Activated T-cell treated with anti-CD3 and anti-CD28 coated beads, Interleukin-2, amount 50 U/mL, for 24 hours (primary cell): ENCODE measurements at regions not wholly inside any gene's neighbourhood (a gene's known extent, or its start where the extent isn't known, plus 50 kb on each side); places are given as distances from the start of the nearest gene placed in this dataset.

Experiments
- DNase-seq: peaks from one replicate; pipeline ENCODE4 v3.0.0-alpha.2; 2020
- H3K27ac Mint-ChIP-seq: 2 replicates; pipeline ENCODE4 v1.8.0; 2020; ENCODE audit warnings: mild to moderate bottlenecking, mixed read lengths
- H3K27me3 Mint-ChIP-seq: 2 replicates; pipeline ENCODE4 v1.8.0; 2020; ENCODE audit warnings: mixed read lengths
- H3K36me3 Mint-ChIP-seq: 2 replicates; pipeline ENCODE4 v1.8.0; 2020; ENCODE audit warnings: low read depth, mixed read lengths
- H3K4me1 Mint-ChIP-seq: 2 replicates; pipeline ENCODE4 v1.8.0; 2020; ENCODE audit warnings: low read depth, mixed read lengths
- H3K4me3 Mint-ChIP-seq: 2 replicates; pipeline ENCODE4 v1.8.0; 2020; ENCODE audit warnings: mild to moderate bottlenecking, moderate library complexity, mixed read lengths
- H3K9me3 Mint-ChIP-seq: 2 replicates; pipeline ENCODE4 v1.8.0; 2020; ENCODE audit warnings: mixed read lengths

DNA sequence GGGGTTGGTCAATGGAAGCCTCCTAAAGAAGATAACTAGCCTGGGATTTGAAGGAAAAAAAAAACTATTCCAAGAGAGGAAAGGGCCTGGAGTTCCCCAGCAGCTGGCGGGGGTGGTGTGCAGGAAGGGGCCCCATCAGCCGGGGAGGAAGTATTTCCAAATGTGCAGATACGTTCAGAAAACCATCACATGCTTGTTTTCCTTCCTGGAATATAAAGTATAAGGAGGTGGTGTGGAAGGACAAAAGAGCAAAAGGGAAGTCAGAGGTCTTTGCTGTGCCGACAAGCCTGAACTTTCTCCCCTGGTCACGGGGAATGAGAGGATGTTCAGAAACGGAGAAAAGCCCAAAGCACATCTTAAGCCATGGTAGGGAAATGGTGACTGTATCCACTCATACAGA is 72.0 kb upstream of the BACE2 start:
- no peaks in the 10 kb centered on the region for H3K4me1 Mint-ChIP-seq
- peaks cover 3% of the 10 kb centered on the region for H3K9me3 Mint-ChIP-seq
- DNase-seq: no peak
- H3K4me3 Mint-ChIP-seq: no peak overlapping the region
- H3K36me3 Mint-ChIP-seq: no peaks in the 10 kb centered on the region
- no peak overlapping the region for H3K27ac Mint-ChIP-seq
- peaks cover 13% of the 10 kb centered on the region for H3K27me3 Mint-ChIP-seq

DNA sequence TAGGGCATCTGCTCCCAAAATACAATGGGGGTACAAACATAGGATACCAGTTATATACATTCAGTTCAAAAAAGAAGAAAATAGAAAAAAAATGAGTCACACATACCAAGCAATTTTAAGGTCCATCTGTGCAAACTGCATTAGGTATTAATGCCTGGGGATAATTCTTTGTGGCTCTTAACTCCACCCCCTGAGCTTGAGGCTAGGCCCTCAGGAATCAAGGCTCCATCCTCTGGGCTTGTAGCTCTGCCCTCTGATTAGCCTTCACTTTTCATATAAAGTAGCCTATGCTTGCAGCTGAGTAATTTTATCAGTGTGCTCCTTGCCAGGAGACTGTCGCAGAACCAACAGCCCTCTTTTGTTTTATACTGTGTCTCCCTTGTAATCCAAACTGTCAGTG is 69.9 kb upstream of the BACE2 start:
- no peak for DNase-seq
- no peaks in the 10 kb centered on the region for H3K36me3 Mint-ChIP-seq
- H3K9me3 Mint-ChIP-seq: peaks cover 3% of the 10 kb centered on the region
- H3K27ac Mint-ChIP-seq: no peak overlapping the region
- H3K27me3 Mint-ChIP-seq: peaks cover 17% of the 10 kb centered on the region
- H3K4me3 Mint-ChIP-seq: no peak overlapping the region
- no peaks in the 10 kb centered on the region for H3K4me1 Mint-ChIP-seq

GRCh38 chr21:41098481-41099042 is 69.4 kb upstream of the BACE2 start:
- DNase-seq: no peak
- no peaks in the 10 kb centered on the region for H3K4me1 Mint-ChIP-seq
- peaks cover 3% of the 10 kb centered on the region for H3K9me3 Mint-ChIP-seq
- H3K36me3 Mint-ChIP-seq: no peaks in the 10 kb centered on the region
- peaks cover 17% of the 10 kb centered on the region for H3K27me3 Mint-ChIP-seq
- no peak overlapping the region for H3K4me3 Mint-ChIP-seq
- no peak overlapping the region for H3K27ac Mint-ChIP-seq

GRCh38 chr21:41100826-41101550 is 67.0 kb upstream of the BACE2 start:
- Mint-ChIP-seq H3K27ac (no peak overlapping the region), H3K9me3 (peaks cover 3% of the 10 kb centered on the region), H3K4me1 (no peaks in the 10 kb centered on the region), H3K4me3 (no peak overlapping the region), H3K27me3 (peaks cover 30% of the 10 kb centered on the region), H3K36me3 (no peaks in the 10 kb centered on the region)
- DNase-seq: no peak

DNA sequence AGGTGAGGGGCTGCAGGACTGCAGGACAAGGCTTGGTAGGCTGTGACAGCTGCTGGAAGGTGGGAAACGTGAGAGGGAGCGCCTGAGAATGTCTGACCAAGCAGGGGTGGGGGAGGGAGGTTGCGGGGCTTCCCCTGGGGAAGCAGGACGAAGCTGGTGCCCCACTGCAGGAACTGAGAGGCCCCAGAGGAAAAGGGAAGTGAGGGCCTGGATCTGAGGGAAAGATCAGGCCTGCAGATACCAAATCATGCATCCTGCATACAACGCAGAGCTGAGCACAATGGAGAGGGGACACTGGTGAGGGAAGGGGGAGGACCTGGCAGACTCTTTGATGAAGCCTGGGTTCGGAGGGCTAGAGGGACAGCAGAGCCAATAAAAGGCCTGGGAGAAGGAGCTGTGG is 65.7 kb upstream of the BACE2 start:
- H3K9me3 Mint-ChIP-seq: peaks cover 3% of the 10 kb centered on the region

GRCh38 chr21:41107602-41108001 is 60.4 kb upstream of the BACE2 start:
- H3K27me3 Mint-ChIP-seq: peaks cover 40% of the 10 kb centered on the region
- H3K27ac Mint-ChIP-seq: no peak overlapping the region
- peaks cover 10% of the 10 kb centered on the region for H3K4me1 Mint-ChIP-seq
- no peak for DNase-seq
- H3K4me3 Mint-ChIP-seq: no peak overlapping the region
- no peaks in the 10 kb centered on the region for H3K36me3 Mint-ChIP-seq
- H3K9me3 Mint-ChIP-seq: no peaks in the 10 kb centered on the region

More for the DNA sequence above, 65.7 kb upstream of the BACE2 start:
- Mint-ChIP-seq H3K36me3 (no peaks in the 10 kb centered on the region), H3K4me1 (no peaks in the 10 kb centered on the region), H3K27me3 (peaks cover 31% of the 10 kb centered on the region), H3K27ac (no peak overlapping the region), H3K4me3 (no peak overlapping the region)
- DNase-seq: no peak

DNA sequence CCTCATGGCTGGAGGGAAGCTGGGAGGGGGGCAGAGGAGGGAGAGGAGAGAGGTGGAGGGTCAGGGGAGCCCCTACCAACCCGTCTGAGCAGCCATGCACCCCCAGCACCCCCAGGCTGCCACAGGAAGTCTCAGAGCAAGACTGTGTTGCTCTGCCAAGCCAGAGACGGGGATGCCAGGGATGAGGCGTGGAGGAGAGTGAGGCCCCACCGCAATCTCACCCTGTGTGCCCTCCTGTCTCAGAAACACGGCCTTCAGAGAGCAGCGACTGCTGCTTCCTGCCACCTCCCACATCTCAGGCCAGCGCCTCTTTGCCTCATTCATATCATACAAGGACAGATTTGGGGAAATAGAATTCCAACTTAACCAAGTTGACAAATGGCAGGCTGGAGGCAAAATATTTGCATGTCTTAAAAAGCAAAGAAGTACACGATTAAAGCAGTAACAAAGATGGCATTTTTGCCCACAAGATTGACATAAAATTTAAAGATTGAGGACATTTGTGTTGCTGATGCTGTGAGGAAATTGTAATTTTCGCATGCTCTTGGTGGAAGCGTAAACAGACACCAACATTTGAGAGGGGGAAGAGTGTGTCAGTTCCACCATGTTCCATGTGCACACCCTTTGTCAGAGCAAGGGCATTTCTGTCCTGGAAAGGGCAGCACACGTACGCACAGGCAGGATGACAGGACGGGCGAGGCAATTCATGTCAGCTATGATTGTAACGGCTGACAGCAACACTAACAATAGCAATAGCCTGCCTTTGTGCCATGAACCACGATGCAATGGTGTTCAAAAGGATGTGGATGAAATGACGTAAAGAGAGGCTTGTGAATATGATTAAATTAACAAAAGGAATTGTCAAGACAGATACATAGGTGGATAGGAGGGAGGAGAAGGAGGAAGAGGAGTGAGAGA is 59.0 kb upstream of the BACE2 start:
- H3K36me3 Mint-ChIP-seq: no peaks in the 10 kb centered on the region
- H3K4me3 Mint-ChIP-seq: no peak overlapping the region
- H3K4me1 Mint-ChIP-seq: peaks cover 22% of the 10 kb centered on the region
- H3K9me3 Mint-ChIP-seq: no peaks in the 10 kb centered on the region
- H3K27me3 Mint-ChIP-seq: peaks cover 39% of the 10 kb centered on the region
- no peak overlapping the region for H3K27ac Mint-ChIP-seq
- no peak for DNase-seq

DNA sequence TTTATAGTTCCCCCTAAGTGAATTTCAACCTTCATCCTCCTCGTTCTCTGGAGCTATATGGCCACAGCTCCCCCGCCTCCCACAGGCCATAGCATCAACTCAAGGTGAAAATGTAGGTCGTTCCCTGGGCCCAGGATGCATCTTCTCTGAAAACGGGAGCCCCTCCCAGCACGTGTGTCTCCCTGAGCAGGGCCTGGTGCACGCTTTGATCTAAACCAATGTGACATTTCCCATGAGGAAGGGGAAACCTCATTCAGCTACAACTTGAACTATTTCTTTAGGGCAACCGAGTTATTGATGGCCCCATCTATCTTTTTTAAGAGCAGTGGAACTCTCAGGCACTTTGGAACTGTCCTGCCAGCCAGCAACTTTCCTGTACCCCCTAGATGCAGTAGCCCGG is 57.8 kb upstream of the BACE2 start:
- H3K27ac Mint-ChIP-seq: no peak overlapping the region
- DNase-seq: no peak
- no peaks in the 10 kb centered on the region for H3K36me3 Mint-ChIP-seq
- peaks cover 22% of the 10 kb centered on the region for H3K4me1 Mint-ChIP-seq
- no peak overlapping the region for H3K4me3 Mint-ChIP-seq
- H3K9me3 Mint-ChIP-seq: no peaks in the 10 kb centered on the region
- H3K27me3 Mint-ChIP-seq: peaks cover 28% of the 10 kb centered on the region

DNA sequence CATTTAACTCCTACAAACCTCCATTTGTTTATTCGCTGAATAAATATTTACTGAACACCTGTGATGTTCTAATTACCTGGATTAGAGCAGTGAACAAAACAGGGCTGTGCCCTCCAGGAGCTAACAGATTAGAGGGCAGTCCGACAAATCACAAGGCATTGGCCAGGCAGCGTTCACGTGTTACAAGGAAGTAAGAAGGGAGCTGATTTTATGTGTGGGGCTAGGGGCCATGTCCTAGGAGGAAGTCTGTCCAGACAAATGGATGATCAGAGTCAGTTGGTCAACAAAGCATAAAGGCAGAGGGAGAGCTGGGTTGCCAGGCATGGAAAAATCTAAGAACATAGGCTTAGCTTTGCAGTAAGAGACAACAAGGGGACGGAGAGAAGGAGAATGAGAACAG is 57.3 kb upstream of the BACE2 start:
- no peaks in the 10 kb centered on the region for H3K9me3 Mint-ChIP-seq
- H3K27me3 Mint-ChIP-seq: peaks cover 25% of the 10 kb centered on the region
- H3K4me1 Mint-ChIP-seq: peaks cover 22% of the 10 kb centered on the region
- DNase-seq: no peak
- H3K27ac Mint-ChIP-seq: no peak overlapping the region
- no peaks in the 10 kb centered on the region for H3K36me3 Mint-ChIP-seq
- no peak overlapping the region for H3K4me3 Mint-ChIP-seq

DNA sequence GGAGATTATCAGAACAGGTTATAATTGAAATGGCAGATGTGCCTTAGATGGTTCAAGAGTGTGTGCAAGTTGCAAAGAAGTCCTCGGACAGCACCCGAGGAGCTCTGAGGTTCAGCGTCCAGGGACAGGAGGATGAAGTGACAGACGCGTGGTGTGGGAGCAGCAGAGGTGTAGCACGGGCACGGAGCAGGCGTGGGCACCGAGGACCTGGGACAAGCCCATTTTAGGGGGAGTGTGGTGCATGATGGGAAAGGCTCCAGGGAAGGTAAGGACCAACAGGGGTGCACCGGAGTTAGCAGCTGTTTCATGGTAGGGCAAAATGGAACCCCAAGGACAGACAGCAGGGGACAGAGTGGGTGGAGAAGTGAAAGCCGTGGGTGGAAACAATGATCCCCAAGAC is 56.3 kb upstream of the BACE2 start:
- H3K9me3 Mint-ChIP-seq: no peaks in the 10 kb centered on the region
- no peak overlapping the region for H3K4me3 Mint-ChIP-seq
- H3K4me1 Mint-ChIP-seq: peaks cover 22% of the 10 kb centered on the region
- peaks cover 19% of the 10 kb centered on the region for H3K27me3 Mint-ChIP-seq
- DNase-seq: no peak
- no peaks in the 10 kb centered on the region for H3K36me3 Mint-ChIP-seq
- H3K27ac Mint-ChIP-seq: no peak overlapping the region

DNA sequence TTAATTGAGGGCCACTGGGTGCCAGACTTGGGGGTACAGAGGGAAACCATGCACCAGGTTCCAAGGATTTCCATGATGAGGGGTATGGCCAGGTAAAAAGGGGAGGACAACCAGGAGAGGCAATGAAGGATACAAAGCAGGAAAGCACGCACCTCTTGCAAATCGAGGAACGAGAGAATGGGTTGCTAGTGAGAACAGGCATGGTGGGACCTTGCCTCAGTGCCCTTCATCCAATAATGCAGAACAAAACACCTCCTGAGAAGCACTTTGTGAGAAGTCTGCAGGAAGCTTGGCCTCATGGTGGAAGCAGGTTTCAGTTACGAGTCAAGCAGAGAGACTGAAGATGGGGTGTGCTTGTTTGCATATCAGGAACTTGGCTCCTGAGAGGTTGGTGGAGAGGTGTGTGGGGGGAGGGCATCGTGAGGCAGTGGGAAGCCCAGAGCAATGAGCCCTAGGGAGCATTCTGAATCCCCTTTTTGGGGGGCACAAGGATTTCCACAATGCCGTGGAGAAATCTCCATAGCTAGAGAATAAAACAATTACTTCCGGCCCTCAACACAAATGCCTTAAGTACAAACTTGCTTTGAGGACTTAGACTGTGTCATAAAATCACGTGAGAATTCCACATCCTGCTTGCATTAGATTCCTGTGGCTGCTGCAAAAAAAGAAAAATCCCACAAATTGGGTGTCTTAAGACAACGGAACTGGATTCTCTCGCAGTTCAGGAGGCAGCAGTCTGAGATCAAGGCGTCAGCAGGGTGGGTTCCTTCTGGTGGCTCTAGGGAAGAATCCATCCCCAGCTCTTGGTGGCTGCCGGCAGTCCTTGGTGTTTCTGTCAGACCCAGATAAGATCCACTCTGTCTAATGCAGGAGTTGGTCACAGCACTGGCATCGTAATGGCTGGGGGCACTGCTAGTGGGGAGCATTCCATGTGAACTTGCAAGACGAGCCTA is 54.9 kb upstream of the BACE2 start:
- Mint-ChIP-seq H3K27me3 (peaks cover 8% of the 10 kb centered on the region), H3K27ac (peak overlapping the region; percentile 44)
- no peak for DNase-seq

GRCh38 chr21:41115851-41116250 is 52.1 kb upstream of the BACE2 start:
- H3K27ac Mint-ChIP-seq: no peak overlapping the region
- no peak overlapping the region for H3K4me3 Mint-ChIP-seq
- H3K27me3 Mint-ChIP-seq: peaks cover 3% of the 10 kb centered on the region
- DNase-seq: no peak
- H3K36me3 Mint-ChIP-seq: no peaks in the 10 kb centered on the region
- H3K4me1 Mint-ChIP-seq: peaks cover 22% of the 10 kb centered on the region
- H3K9me3 Mint-ChIP-seq: no peaks in the 10 kb centered on the region

More for the DNA sequence above, 54.9 kb upstream of the BACE2 start:
- Mint-ChIP-seq H3K9me3 (no peaks in the 10 kb centered on the region), H3K4me1 (peaks cover 22% of the 10 kb centered on the region), H3K4me3 (peak overlapping the region; percentile 48), H3K36me3 (no peaks in the 10 kb centered on the region)
